A673 (cell line): ENCODE measurements at regions not wholly inside any gene's neighbourhood (a gene's known extent, or its start where the extent isn't known, plus 50 kb on each side); places are given as distances from the start of the nearest gene placed in this dataset.

Source experiments
- CTCF ChIP-seq: fragments of 300-800, 200-600 bp; sonication (generic); conservative IDR thresholded peaks from 2 replicates; pipeline ENCODE4 v1.5.1; 2017; ENCODE audit warnings: low read depth, mild to moderate bottlenecking, antibody characterized with exemption, low read length, moderate library complexity, mixed read lengths
- EZH2 ChIP-seq: fragments of 200-600 bp; sonication (generic); IDR thresholded peaks from 2 replicates; pipeline ENCODE4 v1.6.1; 2017; ENCODE audit warnings: borderline replicate concordance, low read depth, mild to moderate bottlenecking, mixed read lengths, antibody characterized with exemption, low read length; ENCODE audit not compliant: poor library complexity, severe bottlenecking

GRCh38 chr12:124489220-124489619 lies 78.2 kb downstream of the NCOR2 start:
- TF ChIP-seq EZH2 (no peak), CTCF (no peak)
